Brain microvascular endothelial cell (primary cell): ENCODE measurements at regions not wholly inside any gene's neighbourhood (a gene's known extent, or its start where the extent isn't known, plus 50 kb on each side); places are given as distances from the start of the nearest gene placed in this dataset.
"Not testable (repeated sequence)": the region's sequence is repeated elsewhere in the genome, so short reads cannot be mapped to it uniquely, and the experiment has no call there.

Source experiments
- DNase-seq: peaks from one replicate; pipeline ENCODE4 v3.0.0-alpha.2; 2020
- H3K27ac ChIP-seq: fragments of 250-450 bp; sonication (Bioruptor Pico); 2 replicates; pipeline ENCODE4 v1.5.1; 2020; ENCODE audit warnings: mild to moderate bottlenecking, moderate library complexity
- H3K27me3 ChIP-seq: fragments of 250-450 bp; sonication (Bioruptor Pico); replicated peaks from 2 replicates; pipeline ENCODE4 v1.5.1; 2020; ENCODE audit warnings: mild to moderate bottlenecking
- H3K36me3 ChIP-seq: fragments of 250-450 bp; sonication (Bioruptor Pico); replicated peaks from 2 replicates; pipeline ENCODE4 v1.5.1; 2020; ENCODE audit warnings: mild to moderate bottlenecking
- H3K4me3 ChIP-seq: 2 replicates; pipeline ENCODE4 v1.5.1; 2011; ENCODE audit warnings: low read depth, mild to moderate bottlenecking, control low read depth, low read length, moderate library complexity
- in situ Hi-C: cut with HindIII; loops from 2 replicates; pipeline ENCODE4 v1.10.0; 2017; ENCODE audit warnings: low sequenced_read_pairs, low pct_ligation_motif_present
- TF ChIP-seq, protein P1 (sequence below): IDR thresholded peaks from 2 replicates; pipeline ENCODE4 v1.5.1; 2011; ENCODE audit warnings: low read depth, mild to moderate bottlenecking, moderate library complexity, low read length, control low read depth, inconsistent platforms; ENCODE audit errors: missing control alignments

DNA sequence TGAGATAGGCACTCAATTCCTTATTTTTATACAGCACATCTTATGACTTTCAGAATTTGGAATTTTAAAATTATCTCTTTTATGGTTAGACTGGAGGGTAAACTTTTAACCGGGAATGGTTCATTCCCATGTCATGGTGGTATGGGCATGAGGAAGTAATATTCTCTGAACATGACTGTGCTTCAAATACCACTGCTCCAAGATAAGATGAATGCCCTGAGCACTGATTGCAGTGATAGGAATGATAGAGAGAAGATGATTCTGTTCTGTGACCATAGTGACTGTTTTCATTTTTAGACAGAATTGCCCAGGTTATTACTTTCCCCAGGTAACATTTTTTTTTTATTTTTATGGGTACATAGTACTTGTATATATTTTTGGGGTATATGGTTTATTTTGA lies 187.4 kb downstream of the ATOH1 start:
- H3K27me3 ChIP-seq, result no peaks in the 10 kb centered on the region
- H3K36me3 ChIP-seq, result no peaks in the 10 kb centered on the region
- in situ Hi-C loops, result no loop called here
- no peak overlapping the region for H3K4me3 ChIP-seq
- H3K27ac ChIP-seq, result no peak overlapping the region
- TF ChIP-seq, protein P1, sequence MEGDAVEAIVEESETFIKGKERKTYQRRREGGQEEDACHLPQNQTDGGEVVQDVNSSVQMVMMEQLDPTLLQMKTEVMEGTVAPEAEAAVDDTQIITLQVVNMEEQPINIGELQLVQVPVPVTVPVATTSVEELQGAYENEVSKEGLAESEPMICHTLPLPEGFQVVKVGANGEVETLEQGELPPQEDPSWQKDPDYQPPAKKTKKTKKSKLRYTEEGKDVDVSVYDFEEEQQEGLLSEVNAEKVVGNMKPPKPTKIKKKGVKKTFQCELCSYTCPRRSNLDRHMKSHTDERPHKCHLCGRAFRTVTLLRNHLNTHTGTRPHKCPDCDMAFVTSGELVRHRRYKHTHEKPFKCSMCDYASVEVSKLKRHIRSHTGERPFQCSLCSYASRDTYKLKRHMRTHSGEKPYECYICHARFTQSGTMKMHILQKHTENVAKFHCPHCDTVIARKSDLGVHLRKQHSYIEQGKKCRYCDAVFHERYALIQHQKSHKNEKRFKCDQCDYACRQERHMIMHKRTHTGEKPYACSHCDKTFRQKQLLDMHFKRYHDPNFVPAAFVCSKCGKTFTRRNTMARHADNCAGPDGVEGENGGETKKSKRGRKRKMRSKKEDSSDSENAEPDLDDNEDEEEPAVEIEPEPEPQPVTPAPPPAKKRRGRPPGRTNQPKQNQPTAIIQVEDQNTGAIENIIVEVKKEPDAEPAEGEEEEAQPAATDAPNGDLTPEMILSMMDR, result no peak
- no peak for DNase-seq

DNA sequence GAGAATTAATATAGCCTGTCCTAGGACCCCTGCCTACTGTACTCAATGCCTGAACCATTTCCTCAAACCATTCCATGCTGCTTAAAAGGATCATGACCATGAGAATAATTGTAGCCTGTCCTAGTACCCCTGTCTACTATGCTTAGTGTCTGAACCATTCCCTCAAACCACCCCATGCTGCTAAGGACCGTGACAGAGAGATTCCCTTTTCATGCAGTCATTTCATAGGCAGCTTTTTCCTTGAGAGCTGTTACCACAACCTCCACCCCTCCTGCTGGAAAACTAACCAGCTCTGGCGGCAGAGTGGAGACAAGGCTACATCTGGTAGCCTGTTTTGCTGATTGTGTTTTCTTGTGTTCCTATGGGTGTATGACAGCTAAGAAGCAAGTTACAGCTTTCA lies 174.9 kb upstream of the SMARCAD1 start:
- in situ Hi-C loops, result no loop called here
- Histone ChIP-seq H3K4me3 (no peak overlapping the region), H3K27me3 (no peaks in the 10 kb centered on the region), H3K27ac (no peak overlapping the region), H3K36me3 (no peaks in the 10 kb centered on the region)
- TF ChIP-seq, protein P1, result no peak
- peak; percentile 55 for DNase-seq

DNA sequence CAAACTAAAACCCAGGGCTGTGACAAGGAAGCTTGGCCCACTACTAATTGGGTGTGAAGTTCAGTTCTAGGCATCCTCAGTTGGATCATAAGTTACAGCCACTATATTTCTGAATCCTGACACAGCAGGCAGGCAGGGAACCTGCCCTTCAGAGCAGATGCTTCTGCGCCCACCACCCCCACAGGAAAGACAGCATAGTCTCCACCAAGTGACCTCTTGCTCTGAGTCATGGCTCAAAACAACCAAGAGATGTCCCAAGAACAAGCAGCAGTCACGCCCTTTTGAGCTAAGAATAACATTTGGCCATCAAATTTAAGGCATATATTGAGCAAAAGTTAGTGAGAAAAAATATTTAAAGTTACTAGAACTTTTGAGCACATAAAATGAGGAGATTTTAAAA lies 170.7 kb upstream of the SMARCAD1 start:
- H3K27me3 ChIP-seq, result no peaks in the 10 kb centered on the region
- TF ChIP-seq, protein P1, result no peak
- H3K36me3 ChIP-seq, result no peaks in the 10 kb centered on the region
- peak; percentile 35 for DNase-seq
- no peak overlapping the region for H3K27ac ChIP-seq
- in situ Hi-C loops, result no loop called here
- H3K4me3 ChIP-seq, result no peak overlapping the region

DNA sequence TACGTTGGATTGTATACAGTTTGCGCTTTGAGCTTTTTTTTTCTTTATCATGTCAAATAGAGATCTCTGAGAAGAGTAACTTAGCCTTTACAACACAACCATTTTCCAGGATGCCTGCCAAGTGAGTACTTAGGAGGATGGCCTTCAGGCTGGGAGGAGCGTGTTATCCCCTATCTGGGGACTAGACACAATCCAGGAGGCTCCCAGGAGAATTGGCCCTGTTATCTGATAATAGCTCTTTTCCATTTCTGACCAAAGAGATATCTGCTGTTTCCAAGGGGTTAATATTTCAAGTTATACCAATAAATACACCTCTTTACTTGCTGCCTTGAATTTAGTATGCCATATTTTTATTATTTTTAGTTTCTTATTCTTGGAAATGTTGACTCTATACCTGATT lies 169.5 kb upstream of the SMARCAD1 start:
- in situ Hi-C loops, result no loop called here
- TF ChIP-seq, protein P1, result no peak

DNA sequence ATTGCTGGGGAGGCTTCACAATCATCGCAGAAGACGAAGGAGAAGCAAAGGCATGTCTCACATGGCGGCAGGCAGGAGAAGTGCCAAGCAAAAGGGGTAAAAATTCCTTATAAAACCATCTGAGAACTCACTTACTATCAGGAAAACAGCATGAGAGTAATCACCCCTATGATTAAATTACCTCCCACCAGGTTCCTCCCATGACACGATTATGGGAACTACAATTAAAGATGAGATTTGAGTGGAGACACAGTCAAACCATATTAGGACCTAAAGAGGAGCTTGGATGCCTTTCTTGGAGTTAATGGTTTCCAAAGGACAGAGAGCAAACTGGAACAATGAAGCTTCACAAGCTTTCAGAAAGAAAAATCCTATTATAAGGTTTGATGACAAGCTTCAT lies 168.4 kb upstream of the SMARCAD1 start:
- DNase-seq, result no peak
- H3K27ac ChIP-seq, result no peak overlapping the region
- TF ChIP-seq, protein P1, result no peak
- H3K36me3 ChIP-seq, result no peaks in the 10 kb centered on the region
- in situ Hi-C loops, result no loop called here
- H3K27me3 ChIP-seq, result no peaks in the 10 kb centered on the region
- no peak overlapping the region for H3K4me3 ChIP-seq

More for the DNA sequence above, 169.5 kb upstream of the SMARCAD1 start:
- Histone ChIP-seq H3K27me3 (no peaks in the 10 kb centered on the region), H3K4me3 (no peak overlapping the region), H3K36me3 (no peaks in the 10 kb centered on the region), H3K27ac (no peak overlapping the region)
- DNase-seq, result no peak

DNA sequence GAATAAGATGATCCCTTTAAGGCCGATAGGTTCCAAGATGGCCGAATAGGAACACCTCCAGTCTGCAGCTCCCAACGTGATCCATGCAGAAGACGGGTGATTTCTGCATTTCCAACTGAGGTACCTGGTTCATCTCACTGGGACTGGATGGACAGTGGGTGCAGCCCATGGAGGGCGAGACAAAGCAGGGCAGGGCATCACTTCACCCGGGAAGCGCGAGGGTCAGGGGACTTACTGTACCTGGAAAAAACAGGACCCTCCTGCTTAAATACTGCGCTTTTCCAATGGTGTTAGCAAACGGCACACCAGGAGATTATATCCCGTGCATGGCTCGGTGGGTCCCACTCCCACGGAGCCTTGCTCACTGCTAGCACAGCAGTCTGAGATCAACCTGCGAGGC lies 163.2 kb upstream of the SMARCAD1 start:
- in situ Hi-C loops, H3K4me3 ChIP-seq, H3K27ac ChIP-seq, H3K36me3 ChIP-seq, H3K27me3 ChIP-seq, DNase-seq: not testable (repeated sequence)
